GM19035 (cell line): ENCODE measurements at regions not wholly inside any gene's neighbourhood (a gene's known extent, or its start where the extent isn't known, plus 50 kb on each side); places are given as distances from the start of the nearest gene placed in this dataset.
"Not testable (repeated sequence)": the region's sequence is repeated elsewhere in the genome, so short reads cannot be mapped to it uniquely, and the experiment has no call there.

ENCODE experiments used
- ATAC-seq: cut with Tn5 transposase; IDR thresholded peaks from one replicate; pipeline ENCODE4 v1.9.1; 2021; ENCODE audit not compliant: unreplicated experiment

DNA sequence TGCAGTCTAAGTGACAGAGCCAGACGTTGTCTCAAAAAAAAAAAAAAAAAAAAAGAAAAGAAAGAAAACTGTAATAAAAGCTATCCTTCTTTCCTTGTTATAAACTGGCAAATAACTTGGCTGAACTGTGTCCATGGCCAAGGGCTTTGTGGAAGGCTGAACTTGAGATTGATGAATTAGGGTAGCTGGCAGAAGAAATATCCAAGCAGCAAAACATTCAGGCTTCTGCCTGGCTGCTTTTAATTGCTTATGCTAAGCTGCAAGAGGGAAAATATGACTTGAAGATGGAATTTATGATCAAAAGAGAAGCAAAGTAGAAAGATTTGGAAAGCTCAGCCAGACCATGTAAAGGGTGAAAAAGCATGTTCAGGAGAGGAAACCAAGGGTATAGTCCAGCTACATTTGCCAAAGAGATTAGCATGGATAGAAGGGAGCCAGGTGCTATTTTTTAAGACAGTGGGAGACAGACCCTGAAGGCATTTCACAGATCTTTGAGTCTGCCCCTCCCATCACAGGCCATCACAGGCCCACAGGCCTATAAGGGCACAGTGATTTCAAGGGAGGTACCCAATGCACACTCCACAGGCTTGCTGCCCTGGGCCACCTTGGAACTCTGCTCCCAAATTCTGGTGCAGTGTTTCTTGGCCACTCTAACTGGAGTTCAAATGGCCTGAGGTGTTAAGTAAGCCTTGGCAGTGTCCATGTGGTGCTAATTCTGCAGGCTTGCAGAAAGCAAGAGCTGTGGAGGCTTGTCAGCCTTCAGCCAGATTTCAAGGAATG, 226.0 kb downstream of the AEBP2 start:
- no peak for ATAC-seq

DNA sequence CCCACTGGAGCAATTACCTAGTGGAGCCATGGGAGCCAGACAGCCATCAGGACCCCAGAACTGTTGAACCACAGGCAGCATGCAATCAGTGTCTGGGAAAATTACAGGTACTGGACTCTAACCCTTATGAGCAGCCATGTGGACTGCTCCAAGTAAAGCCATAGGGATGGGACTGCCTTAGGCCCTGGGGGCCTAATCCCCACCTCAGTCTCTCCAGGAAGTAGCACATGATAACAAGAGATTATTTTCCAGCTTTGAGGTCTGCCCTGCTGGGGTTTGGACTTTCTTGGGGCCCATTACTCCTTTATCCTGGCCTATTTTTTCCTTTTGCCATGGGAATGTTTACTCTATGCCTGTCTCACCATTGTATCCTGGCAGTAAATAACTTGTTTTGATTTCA, 226.8 kb downstream of the AEBP2 start:
- no peak for ATAC-seq

DNA sequence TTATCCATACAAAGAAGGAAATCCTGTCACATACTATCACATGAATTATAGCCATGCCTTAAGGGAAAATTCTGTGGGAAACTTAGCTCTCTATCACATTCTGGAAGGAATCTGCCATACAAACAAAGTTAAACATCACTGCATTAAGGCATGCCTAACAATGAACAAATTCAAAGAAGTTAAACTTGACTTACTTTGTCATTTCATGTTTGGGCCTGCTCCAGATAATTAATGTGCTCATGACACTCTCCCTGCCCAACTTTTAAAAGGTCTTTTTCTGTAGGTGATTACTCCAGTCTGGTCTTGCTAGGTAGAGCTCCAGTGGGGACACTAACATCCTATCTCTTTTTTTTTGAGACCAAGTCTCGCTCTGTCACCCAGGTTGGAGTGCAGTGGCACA, 230.5 kb downstream of the AEBP2 start:
- ATAC-seq: no peak

- no peak for ATAC-seq
Observed at GRCh38 chr12:19671695-19672094, 232.4 kb downstream of the AEBP2 start.

DNA sequence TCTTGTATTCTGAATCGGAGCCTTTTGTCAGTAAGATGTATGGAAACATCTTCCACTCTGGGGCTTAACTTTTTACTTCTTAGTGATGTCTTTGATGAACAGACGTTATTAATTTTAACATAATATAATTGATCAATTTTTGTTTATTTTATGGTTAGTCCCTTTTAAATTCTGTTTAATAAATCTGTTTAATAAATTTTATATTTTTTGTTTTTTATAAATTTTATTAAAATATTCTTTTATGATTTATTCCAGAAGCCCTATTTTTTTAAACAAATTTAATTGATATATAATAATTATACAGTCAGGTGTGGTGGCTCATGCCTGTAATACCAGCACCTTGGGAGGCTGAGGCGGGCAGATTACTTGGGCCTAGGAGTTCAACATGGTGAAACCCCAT, 235.1 kb downstream of the AEBP2 start:
- no peak for ATAC-seq

DNA sequence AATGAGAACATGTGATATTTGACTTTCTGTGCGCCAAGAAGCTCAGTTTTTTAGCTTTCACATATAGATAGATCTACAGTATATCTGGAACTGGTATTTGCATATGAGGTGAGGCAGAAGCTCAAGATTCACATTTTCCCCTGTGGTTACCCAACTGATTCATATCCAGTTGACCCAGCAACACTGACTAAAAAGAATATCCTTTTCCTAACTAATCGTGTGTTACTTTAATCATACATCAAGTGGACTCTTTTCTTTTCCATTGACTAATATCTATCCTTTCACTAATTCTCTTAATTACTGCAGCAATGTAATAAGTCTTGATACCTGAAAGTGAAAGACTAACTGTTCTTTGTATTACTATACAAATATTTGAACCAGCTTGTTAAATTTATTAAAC, 236.1 kb downstream of the AEBP2 start:
- peak; percentile 87 for ATAC-seq

DNA sequence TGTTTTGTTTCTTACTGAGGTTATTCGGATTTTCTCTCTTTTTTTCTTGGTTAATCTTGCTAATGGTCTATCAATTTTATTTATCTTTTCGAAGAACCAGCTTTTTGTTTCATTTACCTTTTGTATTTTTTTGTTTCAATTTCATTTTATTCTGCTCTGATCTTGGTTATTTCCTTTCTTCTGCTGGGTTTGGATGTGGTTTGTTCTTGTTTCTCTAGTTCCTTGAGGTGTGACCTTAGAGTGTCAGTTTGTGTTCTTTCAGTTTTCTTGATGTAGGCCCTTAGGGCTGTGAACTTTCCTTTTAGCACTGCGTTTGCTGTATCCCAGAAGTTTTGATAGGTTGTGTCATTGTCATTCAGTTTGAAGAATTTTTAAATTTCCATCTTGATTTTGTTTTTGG, 239.2 kb downstream of the AEBP2 start:
- not testable (repeated sequence) for ATAC-seq

DNA sequence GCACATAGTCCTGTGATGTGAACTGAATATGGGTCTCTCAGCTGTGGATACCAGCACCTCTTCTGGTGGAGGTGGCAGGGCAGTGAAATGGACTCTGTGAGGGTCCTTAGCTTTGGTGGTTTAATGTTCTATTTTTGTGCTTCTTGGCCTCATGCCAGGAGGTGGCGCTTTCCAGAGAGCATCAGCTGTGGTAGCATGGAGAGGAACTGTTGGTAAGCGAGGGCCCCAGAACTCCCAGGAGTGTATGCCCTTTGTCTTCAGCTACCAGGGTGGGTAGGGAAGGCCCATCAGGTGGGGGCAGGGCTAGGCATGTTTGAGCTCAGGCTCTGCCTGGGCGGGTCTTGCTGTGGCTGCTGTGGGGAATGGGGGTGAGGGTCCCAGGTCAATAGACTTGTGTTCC, 241.7 kb downstream of the AEBP2 start:
- no peak for ATAC-seq

- ATAC-seq: no peak
Observed at GRCh38 chr12:19683178-19683927, 244.1 kb downstream of the AEBP2 start.

DNA sequence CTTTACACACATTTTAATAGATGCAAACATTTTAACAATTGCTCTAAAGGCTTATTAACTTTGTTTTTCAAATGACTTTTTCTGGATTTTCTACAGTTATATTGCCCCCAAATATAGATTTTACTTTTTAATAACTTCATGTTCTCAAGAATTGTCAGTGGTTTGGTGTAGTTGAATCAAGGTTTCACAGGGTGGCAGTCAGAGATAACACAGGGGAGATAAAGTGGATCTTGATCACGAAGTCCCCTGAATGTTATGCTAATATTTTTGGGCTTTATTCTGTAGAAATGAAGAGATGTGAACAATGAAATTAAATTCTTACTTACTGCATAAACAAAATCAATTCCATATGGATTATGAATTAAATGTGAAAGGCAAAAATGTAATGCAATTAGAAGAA, 248.1 kb downstream of the AEBP2 start:
- ATAC-seq: no peak

DNA sequence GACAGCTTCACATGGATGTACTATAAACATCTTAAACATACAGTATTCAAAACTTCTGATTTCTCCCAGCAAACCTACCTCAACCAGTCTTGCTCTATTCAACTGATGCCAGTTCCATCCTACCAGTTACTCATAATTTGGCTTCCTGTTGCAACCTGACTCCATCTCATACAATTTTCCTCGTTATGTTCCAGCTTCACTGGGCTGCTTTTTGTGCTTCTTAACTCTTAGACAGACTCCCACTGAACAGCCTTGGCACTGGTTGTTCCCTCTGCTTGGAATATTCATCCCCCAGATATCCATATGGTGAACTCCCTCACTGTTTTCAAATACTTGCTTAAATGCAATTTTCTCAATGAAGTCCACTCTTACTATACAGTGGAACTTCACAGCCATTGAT, 249.2 kb downstream of the AEBP2 start:
- no peak for ATAC-seq

GRCh38 chr12:19689226-19689625, 249.9 kb downstream of the AEBP2 start:
- ATAC-seq: no peak

DNA sequence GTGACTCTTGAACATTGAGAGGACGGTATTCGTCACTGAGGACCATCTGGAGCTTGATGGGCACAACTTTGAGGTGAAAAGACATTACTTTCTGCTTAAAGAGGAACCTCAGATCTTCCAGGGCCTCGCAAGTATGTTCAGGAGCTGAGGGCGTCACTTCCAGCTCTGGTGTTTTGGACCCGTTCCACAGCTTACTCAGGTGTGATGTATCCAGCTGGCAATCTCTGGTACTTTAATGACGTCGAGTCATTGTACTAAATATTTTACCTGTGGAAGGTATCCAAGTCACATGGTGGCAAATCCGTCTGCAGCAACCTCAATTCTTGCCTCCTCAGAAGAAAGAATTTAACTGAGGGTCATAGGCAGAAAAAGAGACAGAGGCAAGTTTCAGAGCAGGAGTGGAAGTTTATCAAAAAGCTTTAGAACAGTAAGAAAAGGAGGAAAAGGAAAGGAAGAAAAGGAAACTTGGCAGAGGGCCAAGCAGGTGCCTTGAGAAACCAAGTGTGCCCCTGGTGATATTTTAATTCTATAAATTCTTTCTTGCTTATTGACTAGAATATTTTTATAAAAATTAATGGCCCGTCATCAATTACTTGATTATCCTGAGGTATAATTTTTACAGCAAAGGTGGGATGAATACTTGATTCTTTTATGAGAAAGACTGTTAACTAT, 250.6 kb downstream of the AEBP2 start:
- no peak for ATAC-seq

- no peak for ATAC-seq
Observed at GRCh38 chr12:19692091-19692490, 252.8 kb downstream of the AEBP2 start.

GRCh38 chr12:19692566-19692965, 253.3 kb downstream of the AEBP2 start:
- no peak for ATAC-seq

- ATAC-seq: no peak
Observed at GRCh38 chr12:19694627-19695026, 255.3 kb downstream of the AEBP2 start.

DNA sequence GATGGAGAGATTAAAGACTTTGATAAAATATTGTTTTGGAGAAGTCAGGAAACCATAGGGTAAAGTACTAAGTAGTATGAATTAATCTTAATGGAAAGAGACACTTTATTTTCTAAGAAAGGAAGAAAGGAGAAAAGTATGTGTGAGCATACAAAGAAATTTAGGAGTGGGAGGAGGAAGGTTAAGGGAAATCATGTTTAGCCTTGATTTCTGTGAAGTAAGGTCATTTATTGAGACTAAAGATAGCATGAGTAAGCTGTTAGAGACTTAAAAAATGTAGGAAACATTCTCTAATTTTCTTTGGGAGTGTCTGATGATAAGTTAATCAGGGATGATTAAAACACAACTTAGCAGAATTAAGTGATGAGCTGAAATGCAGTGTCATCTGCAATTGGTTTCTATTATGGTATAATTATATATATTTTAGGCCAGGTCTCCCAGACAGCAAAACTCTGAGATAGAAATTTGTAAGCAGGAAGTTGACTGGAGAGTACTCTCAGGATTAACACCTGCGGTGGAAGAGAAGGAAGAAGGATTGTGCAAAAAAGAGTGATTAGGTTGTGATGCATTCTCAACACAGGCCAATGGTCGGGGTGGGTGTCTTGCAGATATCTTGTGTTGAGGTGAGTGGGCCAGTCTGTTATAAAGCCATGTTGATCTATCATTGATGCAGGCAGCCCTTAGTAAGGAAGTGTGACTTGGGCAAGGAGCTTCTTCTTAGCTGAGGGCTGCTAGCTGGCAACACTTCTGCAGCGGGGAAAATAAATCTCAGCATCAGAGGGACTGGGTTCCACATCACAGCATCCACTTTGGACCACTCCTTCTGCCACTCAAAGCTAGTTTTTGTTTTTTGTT, 256.2 kb downstream of the AEBP2 start:
- no peak for ATAC-seq

DNA sequence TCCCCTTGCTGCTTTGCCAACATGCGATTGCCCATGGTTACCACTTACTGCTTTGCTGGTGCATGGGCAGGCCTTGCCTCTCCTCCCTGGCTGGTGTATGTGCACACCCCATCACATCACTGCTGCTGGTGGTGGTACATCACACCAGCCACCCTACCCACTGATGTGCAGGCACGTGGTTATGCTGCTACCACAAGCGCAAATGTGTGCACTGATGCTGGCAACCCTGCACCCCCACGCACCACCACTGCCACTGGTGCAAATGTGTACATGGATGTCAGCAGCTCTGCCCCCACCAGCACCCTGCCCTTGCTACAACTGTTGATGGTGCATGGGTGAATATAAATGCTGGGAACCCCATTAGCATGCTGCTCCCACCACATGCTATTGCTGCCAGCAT, 261.7 kb downstream of the AEBP2 start:
- ATAC-seq: no peak

DNA sequence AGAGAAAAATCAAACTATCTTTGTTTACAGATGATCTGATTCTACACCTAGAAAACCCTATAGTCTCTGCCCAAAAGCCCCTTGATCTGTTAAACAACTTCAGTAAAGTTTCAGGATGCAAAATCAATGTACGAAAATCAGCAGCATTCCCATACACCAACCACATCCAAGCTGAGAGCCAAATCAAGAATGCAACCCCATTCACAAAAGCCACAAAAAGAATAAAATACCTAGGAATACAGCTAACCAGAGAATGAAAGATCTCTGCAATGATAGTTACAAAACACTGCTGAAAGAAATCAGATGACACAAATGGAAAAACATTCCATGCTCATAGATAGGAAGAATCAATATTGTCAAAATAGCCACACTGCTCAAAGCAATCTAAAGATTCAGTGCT, 265.7 kb downstream of the AEBP2 start:
- ATAC-seq: no peak

GRCh38 chr12:19706936-19707335, 267.6 kb downstream of the AEBP2 start:
- ATAC-seq: no peak

DNA sequence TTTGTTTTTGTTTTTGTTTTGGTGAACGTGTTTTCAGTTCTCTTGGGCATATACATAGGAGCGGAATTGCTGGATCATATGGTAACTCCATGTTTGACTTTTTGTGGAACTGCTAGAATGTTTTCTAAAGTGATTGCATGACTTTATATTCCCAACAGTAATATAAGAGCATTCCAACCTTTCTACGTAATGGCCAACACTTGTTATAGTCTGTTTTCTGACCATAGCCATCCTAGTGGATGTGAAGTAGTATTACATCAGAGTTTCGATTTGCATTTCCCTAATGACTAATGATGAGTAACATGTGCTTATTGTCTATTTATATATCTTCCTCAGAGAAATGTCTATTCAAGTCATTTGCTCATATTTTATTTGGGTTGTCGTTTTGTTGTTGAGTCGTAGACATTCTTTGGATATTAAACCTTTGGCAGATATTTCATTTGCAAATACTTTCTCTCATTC, 268.7 kb downstream of the AEBP2 start:
- no peak for ATAC-seq
